ENCODE measurements at regions not wholly inside any gene's neighbourhood (a gene's known extent, or its start where the extent isn't known, plus 50 kb on each side); places are given as distances from the start of the nearest gene placed in this dataset.

DNA sequence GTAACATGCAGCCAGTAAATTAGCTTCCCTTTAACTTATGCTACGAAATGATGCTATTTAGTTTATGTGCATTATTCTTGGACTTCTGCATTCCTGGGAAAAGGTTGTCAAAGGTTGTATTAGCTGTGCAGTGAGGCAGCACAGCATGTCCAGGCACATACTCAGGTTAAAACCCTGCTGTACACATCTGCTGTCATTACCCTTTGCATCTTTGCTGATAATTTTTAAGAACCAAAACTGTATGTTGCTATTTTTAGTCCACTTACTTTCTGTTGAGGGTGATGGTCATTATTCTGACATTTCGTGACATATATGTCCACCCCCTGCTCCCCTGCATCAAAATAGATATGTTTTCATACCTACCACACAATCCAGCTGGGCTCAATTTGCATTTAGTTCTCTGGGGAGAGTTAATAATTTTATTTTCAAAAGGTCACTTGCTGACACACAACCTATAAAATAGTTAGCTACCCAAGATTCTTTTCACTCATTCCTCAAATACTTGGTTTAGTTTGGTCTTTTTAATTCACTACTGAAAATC, 142.5 kb upstream of the SPACA1 start:
- H3K27me3 ChIP-seq (replicated peaks; ENCODE audit: insufficient read depth) = peaks cover 56% of the 10 kb centered on the region
- no peak overlapping the region for H3K9ac ChIP-seq
- no peaks in the 10 kb centered on the region for H3K79me2 ChIP-seq (ENCODE audit: insufficient read depth)
- H3K9me2 ChIP-seq (ENCODE audit: insufficient read depth) = no peaks in the 10 kb centered on the region
- no peak overlapping the region for H2AFZ ChIP-seq
- no peaks in the 10 kb centered on the region for H3K36me3 ChIP-seq (ENCODE audit: low read depth)
- no peaks in the 10 kb centered on the region for H3K9me3 ChIP-seq (ENCODE audit: low read depth)
- 57 to 59% methylated on average over 2 of the region's 2 CpGs for WGBS, 2 experiments (ENCODE audit: low coverage in 1 of 2, low lambda C conversion rate in 2 of 2, missing lambda C conversion rate in 2 of 2)
- 0 out of 2 replicates have a peak, but pooled peaks cover 6% of the 10 kb centered on the region for H3F3A ChIP-seq (ENCODE audit: insufficient read depth)
- H4K20me1 ChIP-seq (ENCODE audit: insufficient read depth) = no peaks in the 10 kb centered on the region
- in situ Hi-C loops (cut with MboI) = no loop called here
- no peak overlapping the region for H3K4me3 ChIP-seq
- no peak for TF ChIP-seq EZH2 (IDR thresholded peaks at IDR 0.05; ENCODE audit: insufficient read depth, poor library complexity, severe bottlenecking)
- TF ChIP-seq EZH2phosphoT487 (IDR thresholded peaks at IDR 0.05; ENCODE audit: insufficient read depth, low read depth) = no peak
- no peak for DNase-seq
- no peak overlapping the region for H3K4me2 ChIP-seq (ENCODE audit: unreplicated experiment)
- peaks cover 23% of the 10 kb centered on the region for H3K4me1 ChIP-seq (ENCODE audit: insufficient read depth)
- H3K27ac ChIP-seq = no peak overlapping the region

DNA sequence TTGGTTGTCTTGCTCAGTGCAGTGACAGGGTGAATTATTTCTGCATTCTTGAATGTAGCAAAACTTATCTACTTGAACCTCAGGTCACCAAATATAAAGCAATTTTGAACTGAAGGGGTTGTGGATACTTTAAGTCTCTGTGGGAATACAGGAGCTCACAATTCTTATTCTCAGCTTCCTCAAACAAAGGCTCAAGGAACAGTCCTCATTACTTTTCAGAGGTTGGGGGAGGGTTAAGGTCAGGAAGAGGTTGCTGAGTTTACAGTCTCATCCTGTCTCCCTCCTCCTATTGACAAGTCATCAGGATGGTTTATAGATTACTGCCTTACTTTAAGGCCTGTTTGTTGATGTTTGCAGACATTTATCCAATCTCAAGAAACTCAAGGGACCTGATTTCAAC, 143.6 kb upstream of the SPACA1 start:
- in situ Hi-C loops (cut with MboI) = no loop called here
- no peak for TF ChIP-seq EZH2 (IDR thresholded peaks at IDR 0.05; ENCODE audit: insufficient read depth, poor library complexity, severe bottlenecking)
- no peak for TF ChIP-seq EZH2phosphoT487 (IDR thresholded peaks at IDR 0.05; ENCODE audit: insufficient read depth, low read depth)
- Histone ChIP-seq H3K4me3 (no peak overlapping the region), H3K36me3 (ENCODE audit: low read depth) (no peaks in the 10 kb centered on the region), H3K4me1 (ENCODE audit: insufficient read depth) (peaks cover 15% of the 10 kb centered on the region), H3K79me2 (ENCODE audit: insufficient read depth) (no peaks in the 10 kb centered on the region), H3F3A (ENCODE audit: insufficient read depth) (no peaks in the 10 kb centered on the region), H3K9me2 (ENCODE audit: insufficient read depth) (no peaks in the 10 kb centered on the region), H3K9me3 (ENCODE audit: low read depth) (no peaks in the 10 kb centered on the region), H3K4me2 (ENCODE audit: unreplicated experiment) (no peak overlapping the region), H4K20me1 (ENCODE audit: insufficient read depth) (no peaks in the 10 kb centered on the region), H3K27ac (no peak overlapping the region), H2AFZ (no peak overlapping the region), H3K9ac (no peak overlapping the region), H3K27me3 (replicated peaks; ENCODE audit: insufficient read depth) (peaks cover 60% of the 10 kb centered on the region)
- no peak for DNase-seq

GRCh38 chr6:87903323-87903722, 144.3 kb upstream of the SPACA1 start:
- no peak overlapping the region for H3K9ac ChIP-seq
- in situ Hi-C loops (cut with MboI) = no loop called here
- H3K4me1 ChIP-seq (ENCODE audit: insufficient read depth) = peaks cover 12% of the 10 kb centered on the region
- TF ChIP-seq EZH2 (IDR thresholded peaks at IDR 0.05; ENCODE audit: insufficient read depth, poor library complexity, severe bottlenecking) (no peak), EZH2phosphoT487 (IDR thresholded peaks at IDR 0.05; ENCODE audit: insufficient read depth, low read depth) (no peak)
- 82 to 83% methylated on average over 12 of the region's 12 CpGs for WGBS, 2 experiments (ENCODE audit: low coverage in 1 of 2, low lambda C conversion rate in 2 of 2, missing lambda C conversion rate in 2 of 2)
- no peaks in the 10 kb centered on the region for H3F3A ChIP-seq (ENCODE audit: insufficient read depth)
- no peak for DNase-seq
- H3K9me3 ChIP-seq (ENCODE audit: low read depth) = no peaks in the 10 kb centered on the region
- no peaks in the 10 kb centered on the region for H3K36me3 ChIP-seq (ENCODE audit: low read depth)
- no peaks in the 10 kb centered on the region for H3K79me2 ChIP-seq (ENCODE audit: insufficient read depth)
- no peaks in the 10 kb centered on the region for H3K9me2 ChIP-seq (ENCODE audit: insufficient read depth)
- no peaks in the 10 kb centered on the region for H4K20me1 ChIP-seq (ENCODE audit: insufficient read depth)
- H3K4me2 ChIP-seq (ENCODE audit: unreplicated experiment) = no peak overlapping the region
- no peak overlapping the region for H3K27ac ChIP-seq
- no peak overlapping the region for H2AFZ ChIP-seq
- H3K27me3 ChIP-seq (replicated peaks; ENCODE audit: insufficient read depth) = peaks cover 55% of the 10 kb centered on the region
- H3K4me3 ChIP-seq = no peak overlapping the region

GRCh38 chr6:87902383-87902782, 145.3 kb upstream of the SPACA1 start:
- Histone ChIP-seq H3K4me1 (ENCODE audit: insufficient read depth) (peaks cover 4% of the 10 kb centered on the region), H3K9me2 (ENCODE audit: insufficient read depth) (no peaks in the 10 kb centered on the region), H3K27me3 (replicated peaks; ENCODE audit: insufficient read depth) (peaks cover 54% of the 10 kb centered on the region), H3F3A (ENCODE audit: insufficient read depth) (no peaks in the 10 kb centered on the region), H3K79me2 (ENCODE audit: insufficient read depth) (no peaks in the 10 kb centered on the region), H3K36me3 (ENCODE audit: low read depth) (no peaks in the 10 kb centered on the region), H4K20me1 (ENCODE audit: insufficient read depth) (no peaks in the 10 kb centered on the region), H3K27ac (no peak overlapping the region), H3K9ac (no peak overlapping the region), H3K9me3 (ENCODE audit: low read depth) (no peaks in the 10 kb centered on the region), H3K4me2 (ENCODE audit: unreplicated experiment) (no peak overlapping the region), H2AFZ (no peak overlapping the region), H3K4me3 (no peak overlapping the region)
- no peak for DNase-seq
- in situ Hi-C loops (cut with MboI) = no loop called here
- TF ChIP-seq EZH2 (IDR thresholded peaks at IDR 0.05; ENCODE audit: insufficient read depth, poor library complexity, severe bottlenecking) (no peak), EZH2phosphoT487 (IDR thresholded peaks at IDR 0.05; ENCODE audit: insufficient read depth, low read depth) (no peak)

- in situ Hi-C loops (cut with MboI) = no loop called here
- Histone ChIP-seq H2AFZ (no peak overlapping the region), H3K4me1 (ENCODE audit: insufficient read depth) (no peaks in the 10 kb centered on the region), H4K20me1 (ENCODE audit: insufficient read depth) (no peaks in the 10 kb centered on the region), H3K79me2 (ENCODE audit: insufficient read depth) (no peaks in the 10 kb centered on the region), H3K27me3 (replicated peaks; ENCODE audit: insufficient read depth) (peaks cover 57% of the 10 kb centered on the region), H3K27ac (no peak overlapping the region), H3F3A (ENCODE audit: insufficient read depth) (no peaks in the 10 kb centered on the region), H3K36me3 (ENCODE audit: low read depth) (no peaks in the 10 kb centered on the region), H3K9ac (no peak overlapping the region), H3K4me2 (ENCODE audit: unreplicated experiment) (no peak overlapping the region), H3K9me3 (ENCODE audit: low read depth) (no peaks in the 10 kb centered on the region), H3K9me2 (ENCODE audit: insufficient read depth) (no peaks in the 10 kb centered on the region), H3K4me3 (no peak overlapping the region)
- DNase-seq = no peak
- WGBS, 2 experiments (ENCODE audit: low coverage in 1 of 2, low lambda C conversion rate in 2 of 2, missing lambda C conversion rate in 2 of 2) = 16 to 21% methylated on average over 1 of the region's 1 CpG
- TF ChIP-seq EZH2phosphoT487 (IDR thresholded peaks at IDR 0.05; ENCODE audit: insufficient read depth, low read depth) = no peak
- TF ChIP-seq EZH2 (IDR thresholded peaks at IDR 0.05; ENCODE audit: insufficient read depth, poor library complexity, severe bottlenecking) = no peak
Measured at GRCh38 chr6:87901613-87902012, 146.0 kb upstream of the SPACA1 start.

Data from GM23248 (cell line).